GM21390 (cell line): ENCODE measurements at regions not wholly inside any gene's neighbourhood (a gene's known extent, or its start where the extent isn't known, plus 50 kb on each side); places are given as distances from the start of the nearest gene placed in this dataset.
"Not testable (repeated sequence)": the region's sequence is repeated elsewhere in the genome, so short reads cannot be mapped to it uniquely, and the experiment has no call there.

ENCODE experiments used
- ATAC-seq: cut with Tn5 transposase; IDR thresholded peaks from one replicate; pipeline ENCODE4 v1.9.1; 2021; ENCODE audit not compliant: unreplicated experiment

DNA sequence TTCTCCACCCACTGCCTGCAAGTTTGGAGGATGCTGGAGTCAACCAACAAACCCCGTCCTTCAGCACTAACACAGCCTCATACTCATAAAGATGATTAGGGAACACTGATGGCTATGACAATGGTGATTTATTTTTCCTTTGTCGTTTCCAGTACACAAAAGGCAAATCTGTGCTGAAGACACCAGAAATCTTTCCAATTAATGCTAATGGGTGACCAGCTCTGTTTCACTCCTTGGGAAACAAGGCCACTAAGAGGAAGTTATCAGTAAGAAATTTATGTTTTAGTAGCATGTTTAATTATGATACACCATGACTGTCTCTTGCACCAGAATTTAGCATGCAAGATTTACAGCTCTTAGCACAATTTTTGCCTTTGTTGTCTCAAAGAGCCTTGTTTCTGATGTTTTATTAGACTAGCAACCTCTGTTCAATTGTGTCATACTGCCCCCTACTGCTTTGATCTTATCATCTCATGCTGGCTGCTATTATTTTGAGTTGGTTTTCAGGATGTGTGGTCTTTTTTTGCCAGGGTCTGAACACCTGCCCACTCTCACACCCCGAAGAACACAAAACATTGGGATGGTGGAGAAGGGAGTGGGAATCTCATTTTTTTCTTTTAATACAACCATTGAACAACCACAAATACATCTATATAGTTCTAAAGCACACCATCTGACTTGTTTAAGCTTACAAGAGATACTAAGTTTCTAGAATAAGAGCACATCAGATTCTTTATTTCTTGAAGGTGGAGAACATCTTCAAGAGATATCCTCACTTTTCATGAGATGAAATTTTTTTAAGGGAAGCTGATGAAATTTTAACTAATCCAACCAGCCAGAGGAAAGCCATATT is 160.9 kb downstream of the SPTSSA start:
- no peak for ATAC-seq

GRCh38 chr14:34300330-34300729 is 161.7 kb downstream of the SPTSSA start:
- no peak for ATAC-seq

DNA sequence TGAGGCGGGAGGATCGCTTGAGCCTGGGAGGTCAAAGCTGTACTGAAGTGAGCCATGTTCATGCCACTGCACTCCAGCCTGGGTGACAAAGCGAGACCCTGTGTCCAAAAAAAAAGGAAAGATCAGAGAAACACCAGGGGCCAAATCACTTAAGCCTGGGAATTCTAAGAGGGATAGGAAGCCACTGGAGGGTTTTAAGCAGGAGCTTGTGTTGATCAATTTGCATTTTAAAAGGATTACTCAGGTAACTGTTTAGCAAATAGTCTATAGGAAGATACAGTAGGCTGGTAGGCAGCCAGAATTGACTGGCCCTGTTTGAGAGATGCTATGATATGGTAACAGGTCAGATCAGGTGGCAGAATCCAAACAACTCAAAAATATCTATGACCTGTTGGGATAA is 162.7 kb downstream of the SPTSSA start:
- no peak for ATAC-seq

DNA sequence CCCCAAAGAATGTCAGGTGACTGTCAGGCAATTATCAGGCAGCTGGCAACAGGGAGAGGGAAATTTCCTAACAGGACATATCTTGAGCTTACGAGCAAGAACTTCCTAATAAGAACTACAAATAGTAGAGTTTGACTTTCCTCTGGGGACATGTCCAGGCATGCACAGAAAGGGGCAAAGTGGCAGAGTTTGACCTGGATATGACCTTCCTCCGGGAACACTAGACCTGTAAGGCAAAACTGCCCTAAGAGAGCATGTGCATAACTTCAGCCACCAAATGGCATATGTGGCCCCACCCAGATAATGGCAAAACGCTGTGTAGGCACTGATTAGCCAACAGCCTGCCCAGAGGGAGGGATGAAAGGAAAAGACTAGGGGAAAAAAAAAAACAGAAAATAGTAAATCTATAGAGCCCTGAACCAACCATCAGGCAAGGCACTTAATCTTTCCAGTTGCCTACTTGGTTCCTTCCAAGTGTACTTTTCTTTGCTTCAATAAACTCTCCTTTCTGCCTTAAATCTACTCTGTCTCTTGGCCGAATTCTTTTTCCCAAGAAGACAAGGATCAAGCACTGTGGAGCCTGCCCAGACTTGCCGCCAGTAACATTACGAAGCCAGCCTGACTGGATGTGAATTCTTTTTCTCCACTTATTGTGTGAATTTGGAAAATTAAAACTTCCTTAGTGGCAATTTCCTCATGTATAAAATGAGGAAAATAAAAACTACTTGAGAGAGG is 164.1 kb downstream of the SPTSSA start:
- no peak for ATAC-seq

DNA sequence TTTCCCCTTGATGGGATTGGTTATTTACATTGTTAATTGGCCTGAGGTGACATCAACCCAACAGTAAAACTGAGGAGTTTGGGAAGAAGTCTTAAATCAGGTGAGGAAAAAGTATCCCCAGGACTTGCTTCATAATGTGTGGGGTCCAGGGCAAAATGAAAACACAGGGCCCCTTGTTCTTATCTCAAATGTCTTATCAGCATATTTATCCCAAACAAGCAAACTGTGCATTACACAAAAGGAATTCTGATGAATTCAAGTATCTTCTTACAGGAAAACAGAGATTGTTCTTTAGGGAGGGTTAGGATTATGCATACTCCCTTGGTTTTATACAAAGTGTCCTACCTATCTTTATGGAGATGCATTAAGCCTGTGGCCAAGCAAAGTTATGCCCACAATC is 178.4 kb downstream of the SPTSSA start:
- ATAC-seq = no peak

DNA sequence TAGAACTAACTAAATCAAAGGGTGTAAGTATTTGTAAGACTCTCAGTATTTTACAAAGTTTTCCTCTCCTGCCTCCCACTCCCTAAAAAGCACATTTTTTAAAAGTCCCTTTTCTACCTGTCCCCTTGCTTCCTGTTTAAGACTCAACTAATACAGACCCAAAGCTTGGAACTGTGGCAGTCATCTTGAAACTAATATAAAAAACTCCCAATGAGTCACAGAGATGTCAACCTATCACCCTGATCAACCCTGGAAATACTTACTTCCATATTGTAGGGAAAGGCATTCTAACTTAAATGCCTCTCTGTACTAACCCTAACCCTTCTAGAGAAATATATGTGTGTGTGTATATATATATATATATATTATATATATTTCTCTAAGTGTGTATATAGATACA is 184.8 kb downstream of the SPTSSA start:
- ATAC-seq = no peak

- no peak for ATAC-seq
These were observed 186.5 kb downstream of the SPTSSA start for GRCh38 chr14:34275530-34275929.

GRCh38 chr14:34275078-34275477 is 187.0 kb downstream of the SPTSSA start:
- ATAC-seq = no peak

DNA sequence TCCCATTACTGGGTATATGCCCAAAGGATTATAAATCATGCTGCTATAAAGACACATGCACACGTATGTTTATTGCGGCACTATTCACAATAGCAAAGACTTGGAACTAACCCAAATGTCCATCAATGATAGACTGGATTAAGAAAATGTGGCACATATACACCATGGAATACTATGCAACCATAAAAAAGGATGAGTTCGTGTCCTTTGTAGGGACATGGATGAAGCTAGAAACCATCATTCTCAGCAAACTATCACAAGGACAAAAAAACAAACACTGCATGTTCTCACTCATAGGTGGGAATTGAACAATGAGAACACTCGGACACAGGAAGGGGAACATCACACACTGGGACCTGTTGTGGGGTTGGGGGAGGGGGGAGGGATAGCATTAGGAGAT is 188.3 kb downstream of the SPTSSA start:
- not testable (repeated sequence) for ATAC-seq

- ATAC-seq = no peak
These were observed 191.7 kb downstream of the SPTSSA start for GRCh38 chr14:34270361-34270760.

DNA sequence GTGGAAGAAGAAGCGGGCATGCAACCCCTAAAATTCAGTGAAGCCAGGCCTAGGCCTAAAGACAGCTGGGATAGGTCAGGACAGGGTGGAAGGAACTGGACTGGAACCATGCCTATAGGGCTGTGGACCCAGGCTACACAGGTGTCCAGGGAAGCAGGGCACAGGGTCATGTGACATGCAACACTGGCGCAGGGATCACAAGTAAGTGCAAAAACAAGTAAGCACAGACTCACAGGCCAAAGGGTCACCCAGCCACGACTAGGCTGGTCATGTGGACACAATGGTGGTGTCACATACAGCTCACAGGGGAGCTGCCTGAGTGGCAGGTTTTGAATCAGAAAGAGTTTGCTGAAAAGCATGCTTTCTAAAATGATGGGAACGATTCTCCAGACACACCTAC is 195.7 kb downstream of the SPTSSA start:
- no peak for ATAC-seq

DNA sequence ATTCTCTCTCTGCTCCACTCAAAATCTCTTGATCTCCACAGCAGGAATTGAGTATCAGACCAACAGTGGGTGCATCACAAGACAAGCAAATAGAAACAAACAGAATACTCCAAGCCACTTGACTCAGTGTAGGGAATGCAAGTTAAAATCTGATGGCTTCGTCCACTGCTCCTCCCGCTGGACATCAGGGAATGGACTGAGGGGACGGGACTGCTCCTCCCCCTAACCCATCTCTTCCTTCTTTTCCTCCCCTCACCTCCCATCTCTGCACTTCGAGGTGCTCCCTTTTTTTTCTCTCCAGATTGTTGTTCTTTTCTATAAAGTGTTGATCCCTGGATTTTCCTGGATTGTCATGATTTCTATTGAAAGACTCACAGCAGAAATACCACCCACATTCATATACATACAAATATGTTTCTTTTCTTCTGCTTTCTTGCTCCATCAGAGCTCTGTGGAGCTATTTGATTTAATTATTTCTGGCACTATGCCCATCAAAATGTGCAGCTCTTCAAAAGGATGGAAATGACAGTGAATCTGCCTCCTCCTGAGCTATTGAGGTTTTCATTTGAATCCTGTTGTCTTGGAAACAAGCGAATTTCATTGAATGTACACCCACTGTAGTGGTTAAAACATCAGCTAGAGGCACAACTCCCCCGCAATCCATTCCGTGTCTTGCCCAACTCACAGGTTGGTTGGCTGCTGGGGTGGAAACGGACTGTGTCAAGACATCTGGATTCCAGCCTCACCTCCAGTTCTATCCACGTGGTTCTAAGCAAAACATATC is 199.7 kb downstream of the SPTSSA start:
- no peak for ATAC-seq

DNA sequence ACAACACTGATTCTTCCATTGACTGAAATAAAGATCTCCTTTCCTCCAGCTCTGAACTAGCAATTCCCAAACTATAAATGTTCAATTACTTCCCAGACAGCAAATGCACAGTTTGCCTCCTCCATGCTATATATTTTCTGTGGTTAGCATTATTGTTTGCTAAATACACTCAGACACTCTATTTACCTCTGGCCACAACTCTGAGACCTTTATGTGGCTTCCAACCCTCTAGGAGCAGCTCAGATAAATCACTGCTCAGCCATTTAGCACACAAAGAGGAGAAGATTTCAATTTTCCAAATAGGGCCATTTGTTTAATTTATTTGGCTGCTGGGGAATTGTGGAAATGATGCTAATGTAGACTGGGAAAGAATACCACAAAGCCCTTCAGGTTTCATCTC is 202.0 kb downstream of the SPTSSA start:
- no peak for ATAC-seq

DNA sequence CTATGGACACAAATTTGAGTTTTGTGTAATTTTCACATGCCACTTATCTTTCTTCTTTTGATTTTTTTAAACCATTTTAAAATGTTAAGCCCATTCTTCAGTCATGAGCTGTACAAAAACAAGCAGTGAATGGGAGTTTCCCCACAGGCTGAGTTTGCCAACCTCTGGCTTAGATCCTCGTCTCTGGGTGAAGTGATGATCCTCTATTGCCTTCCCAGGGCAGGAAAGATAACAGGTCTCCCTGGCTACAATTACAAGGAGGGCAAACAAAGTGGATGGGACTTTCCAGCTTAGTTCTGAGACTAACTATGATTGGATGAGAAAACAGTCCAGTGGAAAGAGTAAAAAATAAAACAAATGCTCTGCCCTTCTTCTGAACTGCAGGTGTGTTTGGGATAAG is 203.7 kb downstream of the SPTSSA start:
- ATAC-seq = no peak

DNA sequence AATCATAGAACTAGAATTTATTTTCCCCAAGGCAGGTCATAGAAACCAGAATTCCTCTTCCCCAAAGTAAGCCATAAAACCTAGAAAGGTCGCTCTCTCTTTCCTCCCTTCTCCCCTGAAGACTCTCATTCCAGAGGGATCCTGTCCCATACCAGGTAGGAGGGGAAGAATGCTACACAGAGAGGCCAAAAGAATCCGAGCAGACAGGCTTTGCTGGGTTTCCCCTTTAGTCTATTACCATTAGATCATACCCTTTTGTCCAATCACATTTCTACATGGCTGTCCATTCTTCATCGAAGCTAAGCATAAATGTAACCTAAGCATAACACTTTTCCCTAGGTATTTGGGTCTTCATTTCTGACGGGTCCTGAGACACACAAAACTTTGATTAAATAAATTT is 204.5 kb downstream of the SPTSSA start:
- ATAC-seq = no peak

GRCh38 chr14:34256223-34256622 is 205.8 kb downstream of the SPTSSA start:
- no peak for ATAC-seq

DNA sequence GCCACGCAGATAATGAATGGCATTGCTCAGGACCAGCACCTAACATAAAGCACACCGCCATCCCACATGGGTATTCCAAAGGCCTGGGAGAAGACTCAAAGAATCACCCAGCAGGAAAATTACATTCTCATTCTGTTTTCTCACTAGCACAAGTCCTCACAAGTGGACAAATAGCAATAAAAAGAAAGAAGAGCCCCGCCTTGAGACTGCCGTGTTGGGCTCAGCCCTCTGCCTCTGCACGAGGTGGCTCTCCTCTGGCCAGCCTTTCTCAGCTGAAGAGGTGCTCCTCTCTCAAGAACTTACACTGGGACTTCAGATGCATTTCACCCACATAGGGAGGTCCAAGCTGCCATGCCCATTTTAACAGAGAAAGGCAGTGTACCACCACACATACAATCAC is 207.5 kb downstream of the SPTSSA start:
- ATAC-seq = no peak

GRCh38 chr14:34254031-34254430 is 208.0 kb downstream of the SPTSSA start:
- ATAC-seq = no peak

GRCh38 chr14:34252227-34252626 is 209.8 kb downstream of the SPTSSA start:
- no peak for ATAC-seq

DNA sequence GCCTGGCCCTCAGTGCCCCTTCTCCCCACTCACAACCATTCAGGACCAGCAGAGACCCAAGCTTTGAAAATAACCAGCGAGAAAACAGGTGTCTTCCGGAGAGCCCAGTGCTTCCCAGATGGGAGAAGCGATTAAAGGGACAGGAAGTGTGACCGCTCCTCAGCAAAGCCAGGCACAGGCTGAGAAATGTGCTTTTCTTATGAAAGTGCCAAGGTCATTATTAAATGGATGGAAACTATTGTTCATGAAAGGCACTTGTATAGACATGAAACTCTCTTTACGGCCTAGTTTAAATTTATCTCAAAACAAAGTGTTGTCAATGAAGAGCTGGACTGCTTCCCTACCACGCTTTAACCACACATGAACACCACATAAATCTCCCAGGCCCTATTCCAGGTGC is 210.4 kb downstream of the SPTSSA start:
- no peak for ATAC-seq

DNA sequence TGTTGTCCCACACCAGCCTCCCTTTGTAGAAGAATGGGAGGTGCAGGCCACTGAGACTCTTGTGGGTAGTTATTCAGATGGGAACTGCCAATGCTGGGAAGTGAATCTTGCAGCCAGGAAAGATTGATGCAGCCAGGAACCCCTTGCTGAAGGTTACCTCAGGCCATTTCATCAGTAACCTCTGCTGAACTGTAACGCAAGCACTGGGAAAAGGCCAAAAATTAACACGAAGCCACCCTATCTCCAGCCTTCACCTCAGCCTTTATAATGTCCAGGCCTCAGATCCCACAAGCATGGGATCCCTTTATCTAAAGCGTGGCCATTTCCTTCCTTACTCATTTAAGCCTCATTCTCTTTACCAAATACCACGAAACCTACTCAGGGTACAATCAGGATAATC is 211.1 kb downstream of the SPTSSA start:
- ATAC-seq = no peak

GRCh38 chr14:34247605-34248004 is 214.4 kb downstream of the SPTSSA start:
- no peak for ATAC-seq
